Fibroblast of lung (primary cell): ENCODE measurements at regions not wholly inside any gene's neighbourhood (a gene's known extent, or its start where the extent isn't known, plus 50 kb on each side); places are given as distances from the start of the nearest gene placed in this dataset.

Experiments used
- EZH2 ChIP-seq: IDR thresholded peaks from 2 replicates; pipeline ENCODE4 v1.5.1; 2012; ENCODE audit warnings: low read length, control low read depth, mild to moderate bottlenecking; ENCODE audit errors: missing control alignments
- TF ChIP-seq, protein P1 (sequence below), 2 donors: IDR thresholded peaks in 1 of 2; conservative IDR thresholded peaks in 1 of 2; 1 replicate in 1 of 2; 2 replicates in 1 of 2; pipeline ENCODE4 v1.5.1; 2011 to 2012; ENCODE audit warnings: low read length in 2 of 2, control low read depth in 1 of 2, inconsistent platforms in 1 of 2, low read depth in 1 of 2, mild to moderate bottlenecking in 1 of 2

DNA sequence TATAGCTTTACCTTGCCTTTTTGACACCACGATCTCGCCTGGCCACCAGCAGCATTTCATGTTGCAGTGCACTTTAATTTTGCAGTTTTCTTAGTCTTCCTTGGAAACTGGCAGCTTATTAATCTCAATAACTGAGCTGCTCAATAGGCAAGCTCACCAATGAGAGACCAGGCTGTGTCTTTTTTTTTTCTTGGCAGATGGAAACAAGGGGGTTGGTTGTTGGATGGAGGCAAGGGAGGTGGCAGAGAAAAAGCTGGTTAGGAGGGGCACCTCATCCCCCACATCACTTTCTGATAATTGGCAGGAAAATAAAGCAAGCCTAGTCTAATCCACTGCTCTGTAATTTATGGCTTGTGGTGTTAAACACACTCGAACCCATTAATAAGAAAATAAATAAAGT, 324.5 kb upstream of the WWC1 start:
- TF ChIP-seq, protein P1, sequence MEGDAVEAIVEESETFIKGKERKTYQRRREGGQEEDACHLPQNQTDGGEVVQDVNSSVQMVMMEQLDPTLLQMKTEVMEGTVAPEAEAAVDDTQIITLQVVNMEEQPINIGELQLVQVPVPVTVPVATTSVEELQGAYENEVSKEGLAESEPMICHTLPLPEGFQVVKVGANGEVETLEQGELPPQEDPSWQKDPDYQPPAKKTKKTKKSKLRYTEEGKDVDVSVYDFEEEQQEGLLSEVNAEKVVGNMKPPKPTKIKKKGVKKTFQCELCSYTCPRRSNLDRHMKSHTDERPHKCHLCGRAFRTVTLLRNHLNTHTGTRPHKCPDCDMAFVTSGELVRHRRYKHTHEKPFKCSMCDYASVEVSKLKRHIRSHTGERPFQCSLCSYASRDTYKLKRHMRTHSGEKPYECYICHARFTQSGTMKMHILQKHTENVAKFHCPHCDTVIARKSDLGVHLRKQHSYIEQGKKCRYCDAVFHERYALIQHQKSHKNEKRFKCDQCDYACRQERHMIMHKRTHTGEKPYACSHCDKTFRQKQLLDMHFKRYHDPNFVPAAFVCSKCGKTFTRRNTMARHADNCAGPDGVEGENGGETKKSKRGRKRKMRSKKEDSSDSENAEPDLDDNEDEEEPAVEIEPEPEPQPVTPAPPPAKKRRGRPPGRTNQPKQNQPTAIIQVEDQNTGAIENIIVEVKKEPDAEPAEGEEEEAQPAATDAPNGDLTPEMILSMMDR (conservative IDR thresholded peaks at IDR 0.05 in 1 of 2, IDR thresholded peaks at IDR 0.05 in 1 of 2; ENCODE audit: low read depth in 1 of 2, low read length in 2 of 2) = no peak
- no peak for TF ChIP-seq EZH2
